Lung (tissue), 11 donors: ENCODE measurements at regions not wholly inside any gene's neighbourhood (a gene's known extent, or its start where the extent isn't known, plus 50 kb on each side); places are given as distances from the start of the nearest gene placed in this dataset.

Source experiments
- ATAC-seq: fragments of 200-7000 bp; cut with Tn5 transposase; one replicate; pipeline ENCODE4 v1.9.1; 2020; ENCODE audit warnings: moderate number of reproducible peaks; ENCODE audit not compliant: insufficient read depth, low FRiP score
- DNase-seq, 3 donors: peaks; one replicate each; pipeline ENCODE4 v3.0.0-alpha.2; 2013 to 2017
- H3K27ac ChIP-seq, 2 donors: one replicate each; pipeline ENCODE4 v1.5.1; 2013; ENCODE audit warnings: mild to moderate bottlenecking in 2 of 2, moderate library complexity in 2 of 2, control low read depth in 1 of 2, inconsistent platforms in 1 of 2, low read depth in 1 of 2, low read length in 1 of 2
- H3K27me3 ChIP-seq, 3 donors: one replicate each; pipeline ENCODE4 v1.5.1; 2013; ENCODE audit warnings: low read length in 2 of 3; ENCODE audit not compliant: control insufficient read depth in 3 of 3, insufficient read depth in 3 of 3
- H3K36me3 ChIP-seq, 4 donors: one replicate each; pipeline ENCODE4 v1.5.1; 2013; ENCODE audit warnings: low read length in 4 of 4, mild to moderate bottlenecking in 1 of 4, moderate library complexity in 1 of 4; ENCODE audit not compliant: control insufficient read depth in 4 of 4, insufficient read depth in 4 of 4
- H3K4me1 ChIP-seq, 5 donors: one replicate each; pipeline ENCODE4 v1.5.1; 2013; ENCODE audit warnings: low read length in 5 of 5, mild to moderate bottlenecking in 2 of 5, moderate library complexity in 1 of 5; ENCODE audit not compliant: control insufficient read depth in 5 of 5, insufficient read depth in 5 of 5
- H3K4me3 ChIP-seq: one replicate; pipeline ENCODE4 v1.5.1; 2013; ENCODE audit warnings: mild to moderate bottlenecking, control low read depth, moderate library complexity
- H3K9ac ChIP-seq, 2 donors: one replicate each; pipeline ENCODE4 v1.5.1; 2013; ENCODE audit warnings: low read length in 2 of 2, control low read depth in 1 of 2; ENCODE audit not compliant: insufficient read depth in 1 of 2
- H3K9me3 ChIP-seq, 4 donors: one replicate each; pipeline ENCODE4 v1.5.1; 2013; ENCODE audit warnings: low read length in 3 of 4, mild to moderate bottlenecking in 1 of 4, moderate library complexity in 1 of 4; ENCODE audit not compliant: control insufficient read depth in 4 of 4, insufficient read depth in 3 of 4
- CTCF ChIP-seq: IDR thresholded peaks from 2 replicates; pipeline ENCODE4 v1.5.1; 2012; ENCODE audit warnings: mild to moderate bottlenecking; ENCODE audit errors: control extremely low read depth, extremely low read depth
- WGBS, 2 donors: extraction: QIAGEN DNeasy Blood & Tissue Kit; methylation state at CpG; one replicate each; pipeline ENCODE4 v1.1.7; 2013; 5-methylcytosine and 5-hydroxymethylcytosine counted together
- donor health status: control.
- donor health status: control.
- donor health status: Bipolar disorder and iron deficiency.
- donor health status: healthy.
- donor health status: DM: yes; HTN: yes; CAD: no.

DNA sequence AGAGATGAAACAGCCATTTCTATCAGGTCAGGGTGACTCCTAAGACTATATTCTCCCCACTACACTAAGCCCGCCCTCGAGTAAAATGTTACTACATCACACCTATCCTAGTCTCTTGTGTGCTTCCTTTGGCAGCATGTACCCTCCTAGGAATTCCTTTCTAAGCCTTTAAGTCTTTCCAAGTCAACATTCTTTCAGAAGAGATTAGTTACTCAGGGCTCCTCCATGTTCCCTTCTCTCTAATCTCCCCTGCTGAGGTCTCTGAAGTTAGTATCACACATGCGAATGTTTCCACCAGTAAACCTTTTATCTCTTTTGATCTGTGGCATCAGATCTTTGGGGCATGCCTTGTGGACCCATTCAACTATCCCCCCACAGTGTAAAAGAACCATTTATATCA, 873.7 kb upstream of the FAT3 start:
- no peaks in the 10 kb centered on the region for H3K4me1 ChIP-seq
- WGBS, 2 donors: 75 to 79% methylated on average over 3 of the region's 3 CpGs
- no peaks in the 10 kb centered on the region for H3K27me3 ChIP-seq
- TF ChIP-seq CTCF: no peak
- H3K9ac ChIP-seq: no peak overlapping the region
- ATAC-seq (no peak), DNase-seq (no peak)
- no peaks in the 10 kb centered on the region for H3K9me3 ChIP-seq
- no peak overlapping the region for H3K4me3 ChIP-seq
- no peak overlapping the region for H3K27ac ChIP-seq
- no peaks in the 10 kb centered on the region for H3K36me3 ChIP-seq

DNA sequence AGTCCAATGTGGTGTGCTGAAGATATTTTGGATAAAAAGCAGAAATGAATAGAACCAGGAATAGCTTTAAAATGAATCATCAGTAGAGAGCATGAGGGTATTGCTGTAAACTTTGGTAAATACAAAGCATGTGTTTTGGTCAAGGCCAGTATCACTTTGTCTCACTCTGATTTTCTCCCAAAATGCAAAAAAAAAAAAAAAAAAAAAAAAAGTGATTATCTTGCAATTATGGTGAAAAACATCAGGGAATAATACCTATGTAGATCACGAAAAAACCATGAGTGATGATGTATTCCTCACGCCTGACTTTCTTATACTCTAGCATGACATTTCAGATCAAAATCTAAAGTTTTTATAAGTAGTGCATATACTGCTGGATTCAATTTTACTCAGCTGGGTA, 897.9 kb upstream of the FAT3 start:
- DNase-seq (no peak), ATAC-seq (no peak)
- Histone ChIP-seq H3K27me3 (no peaks in the 10 kb centered on the region), H3K4me1 (no peaks in the 10 kb centered on the region), H3K9ac (no peak overlapping the region), H3K27ac (no peak overlapping the region), H3K4me3 (no peak overlapping the region), H3K36me3 (no peaks in the 10 kb centered on the region), H3K9me3 (peaks cover 0 to 6% (median 0%) of the 10 kb centered on the region in 4 donors)
- no peak for TF ChIP-seq CTCF
- WGBS, 2 donors: 85 to 90% methylated on average over 2 of the region's 2 CpGs

DNA sequence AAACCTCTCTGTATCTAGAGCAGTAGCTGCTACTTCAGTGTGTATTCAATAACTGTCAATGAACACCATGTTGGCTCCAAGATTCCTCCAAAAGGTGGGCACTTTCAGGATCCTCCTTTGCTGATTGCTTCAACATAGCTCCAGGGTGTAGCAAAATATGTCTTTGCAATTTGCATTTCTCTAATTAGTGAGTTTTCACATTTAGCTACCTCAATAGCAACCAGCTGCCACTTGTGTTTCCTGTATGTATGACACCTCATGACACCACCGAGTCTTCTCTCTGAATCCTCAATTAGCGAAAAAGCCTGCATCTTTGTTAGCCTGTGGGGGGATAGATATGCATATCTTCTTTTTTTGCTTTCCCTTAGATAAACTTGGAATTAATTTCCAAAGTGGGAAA, 898.3 kb upstream of the FAT3 start:
- H3K36me3 ChIP-seq: no peaks in the 10 kb centered on the region
- no peak overlapping the region for H3K4me3 ChIP-seq
- no peak for TF ChIP-seq CTCF
- no peak overlapping the region for H3K27ac ChIP-seq
- H3K4me1 ChIP-seq: no peaks in the 10 kb centered on the region
- ATAC-seq: no peak
- WGBS, 2 donors: 82 to 86% methylated on average over 2 of the region's 2 CpGs
- peaks cover 0 to 7% (median 0%) of the 10 kb centered on the region in 4 donors for H3K9me3 ChIP-seq
- no peak overlapping the region for H3K9ac ChIP-seq
- DNase-seq: no peak
- H3K27me3 ChIP-seq: no peaks in the 10 kb centered on the region

DNA sequence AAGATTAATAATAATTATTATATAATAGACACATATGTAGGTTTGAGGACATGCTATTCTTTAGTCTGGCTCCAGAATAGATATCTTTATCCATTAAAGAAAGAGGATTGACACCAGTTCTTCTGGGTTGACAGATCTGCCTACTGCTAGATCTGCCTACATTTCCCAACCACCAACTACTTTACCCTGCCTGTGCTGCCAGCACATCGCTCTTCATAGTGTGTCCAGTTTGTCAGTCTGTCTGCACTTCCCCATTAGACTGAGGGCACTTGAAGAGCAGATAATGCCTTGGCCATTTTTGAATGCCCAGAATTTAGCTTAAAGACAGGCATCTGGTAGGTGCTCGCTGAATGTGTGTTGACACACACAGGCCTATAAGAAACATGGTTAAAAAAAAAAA, 910.1 kb upstream of the FAT3 start:
- no peaks in the 10 kb centered on the region for H3K9me3 ChIP-seq
- no peak for TF ChIP-seq CTCF
- no peak overlapping the region for H3K9ac ChIP-seq
- DNase-seq (no peak), ATAC-seq (no peak)
- H3K27me3 ChIP-seq: no peaks in the 10 kb centered on the region
- no peaks in the 10 kb centered on the region for H3K36me3 ChIP-seq
- 82 to 85% methylated on average over 2 of the region's 2 CpGs for whole genome bisulfite sequencing, 2 donors
- peaks cover 0 to 3% (median 0%) of the 10 kb centered on the region in 5 donors for H3K4me1 ChIP-seq
- H3K4me3 ChIP-seq: no peak overlapping the region
- no peak overlapping the region for H3K27ac ChIP-seq
